SH-SY5Y (cell line): ENCODE measurements at regions not wholly inside any gene's neighbourhood (a gene's known extent, or its start where the extent isn't known, plus 50 kb on each side); places are given as distances from the start of the nearest gene placed in this dataset.

ENCODE experiments used
- GATA2 ChIP-seq: IDR thresholded peaks from 2 replicates; pipeline ENCODE4 v1.6.1; 2011; ENCODE audit warnings: mild to moderate bottlenecking, low read depth, low read length
- GATA3 ChIP-seq: IDR thresholded peaks from 2 replicates; pipeline ENCODE4 v1.6.1; 2011; ENCODE audit warnings: low read depth, mild to moderate bottlenecking, low read length, moderate library complexity

DNA sequence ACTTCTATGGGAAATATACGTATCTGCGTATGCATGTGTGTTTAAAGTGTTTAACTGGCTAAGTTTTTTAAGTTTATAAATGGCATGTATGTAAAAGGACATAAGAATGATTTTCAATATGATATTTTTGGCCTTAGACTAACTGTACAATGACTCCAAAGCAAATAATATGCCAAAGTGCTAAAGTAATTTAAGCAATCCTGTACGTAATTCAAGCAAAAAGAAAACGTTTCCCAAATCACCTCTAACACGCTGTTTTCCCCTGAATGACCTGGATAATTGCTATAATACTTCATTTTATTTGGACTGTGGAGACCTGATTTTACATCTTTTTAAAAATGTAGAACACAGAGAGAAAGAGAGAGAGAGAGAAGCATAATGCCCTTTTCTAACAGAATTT, 183.0 kb upstream of the HAND2 start:
- no peak for TF ChIP-seq GATA2
- TF ChIP-seq GATA3, result no peak

DNA sequence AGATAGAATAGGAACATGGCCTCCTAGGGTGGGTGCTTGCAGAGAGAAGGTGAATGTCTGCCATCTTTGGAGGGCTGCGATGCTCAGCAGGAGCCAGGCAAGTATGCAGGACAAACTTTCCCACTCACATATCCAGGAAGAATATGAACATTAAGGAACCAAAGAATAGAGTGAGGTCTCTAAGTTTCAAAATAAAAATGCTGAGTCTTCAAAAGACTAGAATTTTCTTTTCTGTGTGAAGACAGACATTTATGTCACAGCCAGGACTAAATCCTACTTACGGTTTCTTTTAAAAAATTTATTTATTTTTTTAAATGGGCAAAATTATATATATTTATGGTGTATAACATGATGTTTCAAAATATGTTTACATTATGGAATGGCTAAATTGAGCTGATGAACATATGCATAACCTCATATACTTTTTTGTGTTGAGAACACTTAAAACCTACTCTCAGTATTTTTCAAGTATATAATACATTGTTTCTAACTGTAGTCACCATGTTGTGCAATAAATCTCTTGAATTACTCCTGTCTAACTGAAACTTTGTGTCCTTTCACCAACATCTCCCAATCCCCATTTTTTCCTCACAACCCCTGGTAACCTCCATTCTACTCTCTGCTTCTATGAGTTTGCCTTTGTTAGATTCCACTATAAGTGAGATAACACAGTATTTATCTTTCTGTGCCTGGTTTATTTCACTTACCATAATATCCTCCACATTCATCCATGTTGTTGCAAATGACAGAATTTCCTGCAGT, 177.8 kb upstream of the HAND2 start:
- TF ChIP-seq GATA3 (no peak), GATA2 (no peak)

DNA sequence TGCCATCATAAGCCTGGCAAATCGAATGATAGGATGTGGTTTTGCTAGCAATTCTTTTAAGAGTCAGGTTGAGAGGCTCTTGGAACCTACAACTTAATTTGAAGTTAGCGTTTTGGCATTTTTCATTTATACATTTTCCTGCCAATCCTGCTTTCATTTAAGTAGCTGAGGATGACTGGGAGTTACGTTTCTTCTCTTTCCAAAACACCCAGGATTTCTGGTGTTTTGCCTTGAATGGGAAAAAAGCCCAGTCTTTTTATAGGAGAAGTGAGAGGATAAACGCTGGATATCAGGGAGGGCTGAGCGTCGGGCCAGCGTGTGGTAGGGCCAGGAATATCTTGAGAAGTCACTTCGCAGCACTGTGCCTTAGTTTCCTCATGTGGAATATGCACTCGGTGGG, 174.2 kb upstream of the HAND2 start:
- TF ChIP-seq GATA2 (no peak), GATA3 (no peak)

DNA sequence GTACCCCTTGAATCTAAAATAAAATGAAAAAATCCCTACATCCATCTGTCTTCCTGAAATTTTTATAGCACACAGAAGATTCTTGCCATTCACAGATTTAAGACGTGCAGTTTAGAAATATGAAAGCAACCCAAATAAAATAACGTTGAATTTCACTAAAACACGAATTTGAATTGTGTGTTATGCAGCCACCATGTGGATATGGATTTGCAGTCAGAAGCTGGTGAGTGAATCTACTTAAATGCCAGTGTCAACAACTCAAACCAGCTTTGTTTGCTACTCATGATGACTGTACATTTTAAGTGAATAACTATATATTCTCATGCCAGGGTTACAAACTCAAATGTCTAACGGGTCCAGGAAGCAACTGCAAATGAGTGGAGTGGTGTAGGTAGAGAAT, 173.0 kb upstream of the HAND2 start:
- TF ChIP-seq GATA3 (no peak), GATA2 (no peak)

DNA sequence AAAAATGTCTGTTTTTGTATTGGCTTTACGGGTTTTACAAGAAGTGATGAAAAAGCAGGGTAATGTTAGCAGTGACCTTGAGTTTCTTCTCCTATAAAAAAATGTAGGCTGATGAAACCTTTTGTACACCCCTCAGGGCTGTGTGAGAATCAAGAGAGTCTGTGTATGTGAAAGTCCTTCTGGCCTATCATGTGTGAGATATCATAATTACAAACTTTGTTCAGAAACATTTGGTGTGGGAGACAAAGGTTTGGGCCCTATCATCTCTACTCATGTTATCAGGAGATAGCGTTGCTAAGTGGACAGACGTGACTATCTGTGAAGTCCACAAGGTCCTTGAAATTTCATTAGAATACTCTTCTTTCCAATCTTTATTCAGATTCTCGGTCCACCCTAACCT, 170.6 kb upstream of the HAND2 start:
- TF ChIP-seq GATA3 (no peak), GATA2 (no peak)

DNA sequence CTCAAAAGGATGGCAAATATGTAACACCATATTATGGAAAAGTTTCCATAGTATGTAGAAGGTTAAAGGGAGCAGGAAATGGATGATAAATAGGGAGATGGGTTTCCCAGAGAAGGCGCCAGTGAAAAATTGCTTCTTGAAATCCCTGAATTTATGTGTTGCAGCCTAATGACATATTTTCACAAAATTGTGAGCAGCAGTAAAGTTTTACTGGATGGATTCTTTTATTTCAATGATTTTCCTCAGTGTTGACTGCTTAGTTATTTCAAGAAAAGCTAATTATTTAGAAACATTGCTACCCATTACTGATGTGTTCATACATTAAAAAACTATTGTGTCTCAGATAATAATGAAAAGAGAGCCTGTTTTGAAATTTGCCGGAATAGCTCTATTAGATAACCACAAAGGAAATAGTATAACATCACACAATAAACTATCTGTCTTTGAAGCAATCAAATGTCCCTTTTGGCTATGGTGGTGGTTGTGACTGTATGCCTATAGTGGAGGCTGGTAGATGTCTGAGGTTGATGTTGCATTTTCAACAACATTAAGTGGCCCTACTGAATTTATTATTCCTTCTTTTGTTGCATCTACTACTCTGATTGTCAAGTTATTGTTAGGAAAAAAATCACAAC, 169.9 kb upstream of the HAND2 start:
- TF ChIP-seq GATA2 (no peak), GATA3 (no peak)

DNA sequence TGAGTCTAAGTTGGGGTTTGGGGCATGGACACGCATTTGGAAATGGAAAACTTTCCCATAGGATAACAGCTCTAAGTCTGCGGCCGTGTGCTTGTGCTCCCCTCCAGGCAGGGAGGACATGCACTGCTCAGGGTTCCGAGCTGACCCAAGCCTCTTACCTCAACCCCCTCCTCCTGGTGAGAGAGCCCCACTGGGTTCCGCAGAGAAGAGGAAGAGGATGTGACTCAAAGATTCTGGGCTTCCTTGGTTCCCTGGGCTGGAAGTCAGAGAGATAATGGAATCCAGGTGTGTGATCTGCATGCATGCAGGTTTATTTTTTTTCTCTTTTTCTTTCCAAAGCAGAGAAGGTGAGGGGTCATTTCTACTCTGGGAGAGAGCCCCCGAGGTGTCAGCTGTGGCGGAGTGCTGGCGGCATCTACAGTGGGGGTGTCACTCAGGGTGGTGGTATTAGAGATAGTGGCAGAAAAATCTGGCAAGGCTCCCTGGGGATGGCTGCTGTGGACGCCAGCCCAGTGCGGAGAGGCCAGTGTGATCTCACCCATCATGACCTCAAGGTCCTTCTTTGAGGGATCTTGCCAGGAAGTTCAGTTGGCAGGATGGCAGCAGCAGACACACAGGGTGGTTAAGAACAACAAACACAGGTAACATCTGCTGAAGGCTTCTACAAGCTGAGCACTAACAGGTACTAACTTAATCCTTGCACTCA, 168.7 kb upstream of the HAND2 start:
- TF ChIP-seq GATA2, result no peak
- TF ChIP-seq GATA3, result no peak

DNA sequence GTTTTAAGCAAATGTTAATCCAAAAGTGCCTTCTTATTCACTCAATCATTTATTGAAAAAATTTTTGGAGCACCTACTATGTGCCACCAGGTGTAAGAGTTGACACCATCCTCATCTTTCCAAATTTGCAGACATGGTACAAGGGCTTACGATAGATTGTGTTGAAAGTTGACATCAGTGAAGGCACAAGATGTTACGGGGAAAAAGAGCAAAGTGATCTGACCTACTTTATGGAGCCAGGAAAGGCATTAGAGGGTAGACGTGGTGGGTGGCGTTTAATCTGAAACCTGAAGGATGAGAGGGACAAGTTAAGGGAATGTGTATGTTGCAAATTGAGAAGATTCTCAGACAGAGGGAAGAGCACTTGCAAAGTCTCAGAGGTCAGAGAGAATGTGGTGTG, 167.8 kb upstream of the HAND2 start:
- TF ChIP-seq GATA2 (no peak), GATA3 (no peak)

DNA sequence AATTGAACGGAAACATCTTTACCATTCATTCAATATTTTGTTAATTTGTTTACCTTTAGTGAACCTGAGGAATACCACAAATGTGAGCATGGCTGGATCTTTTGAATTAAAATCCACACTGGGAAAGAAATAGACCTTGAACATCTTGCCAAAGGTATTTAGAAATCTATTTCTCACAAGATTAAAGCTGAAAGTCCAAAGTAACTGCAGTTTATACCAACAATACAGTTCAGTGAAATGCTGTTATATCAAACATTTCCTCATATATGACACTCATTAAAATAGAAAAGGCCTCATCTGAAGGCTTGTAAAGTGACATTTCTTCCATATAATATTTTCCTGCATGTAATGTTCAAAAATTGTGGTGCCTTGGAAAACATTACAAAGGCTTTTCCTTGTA, 166.5 kb upstream of the HAND2 start:
- no peak for TF ChIP-seq GATA2
- TF ChIP-seq GATA3, result no peak

DNA sequence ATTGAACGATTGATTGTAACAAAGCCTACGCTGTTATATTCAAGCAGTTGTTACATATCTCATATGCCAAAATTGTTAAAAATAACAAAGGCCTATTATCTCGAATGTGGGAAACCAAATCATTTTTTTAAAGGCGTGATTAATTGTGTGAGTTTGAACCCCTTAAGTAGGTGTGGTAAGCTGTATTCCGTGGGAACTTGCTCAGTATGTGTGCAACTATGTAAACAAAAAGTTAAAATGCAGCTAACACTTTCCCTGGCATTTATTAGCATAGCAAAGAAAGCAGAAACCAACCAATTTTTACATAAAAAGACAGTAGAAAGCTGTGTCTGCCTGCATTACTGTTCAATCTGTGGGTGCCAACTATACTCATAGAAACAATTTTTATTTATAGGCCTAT, 166.0 kb upstream of the HAND2 start:
- TF ChIP-seq GATA2, result no peak
- no peak for TF ChIP-seq GATA3

DNA sequence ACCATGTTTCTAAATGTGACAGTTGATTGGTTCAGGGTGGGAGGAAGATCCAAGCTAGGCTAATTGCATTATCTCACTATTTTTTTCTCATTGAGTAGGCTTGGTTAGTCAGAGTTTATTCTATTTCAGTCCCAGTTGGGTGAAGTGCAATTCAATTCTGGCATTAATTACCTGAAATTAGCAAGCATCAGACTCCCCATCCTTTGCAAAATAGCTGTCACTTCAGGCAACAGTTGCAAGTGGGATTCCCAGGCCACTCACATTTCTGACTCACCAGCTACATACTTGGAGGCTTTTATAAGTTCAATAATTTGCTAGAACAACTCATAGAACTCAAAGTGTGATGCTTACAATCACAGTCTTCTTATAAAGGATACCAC, 155.8 kb upstream of the HAND2 start:
- TF ChIP-seq GATA2 (no peak), GATA3 (no peak)

DNA sequence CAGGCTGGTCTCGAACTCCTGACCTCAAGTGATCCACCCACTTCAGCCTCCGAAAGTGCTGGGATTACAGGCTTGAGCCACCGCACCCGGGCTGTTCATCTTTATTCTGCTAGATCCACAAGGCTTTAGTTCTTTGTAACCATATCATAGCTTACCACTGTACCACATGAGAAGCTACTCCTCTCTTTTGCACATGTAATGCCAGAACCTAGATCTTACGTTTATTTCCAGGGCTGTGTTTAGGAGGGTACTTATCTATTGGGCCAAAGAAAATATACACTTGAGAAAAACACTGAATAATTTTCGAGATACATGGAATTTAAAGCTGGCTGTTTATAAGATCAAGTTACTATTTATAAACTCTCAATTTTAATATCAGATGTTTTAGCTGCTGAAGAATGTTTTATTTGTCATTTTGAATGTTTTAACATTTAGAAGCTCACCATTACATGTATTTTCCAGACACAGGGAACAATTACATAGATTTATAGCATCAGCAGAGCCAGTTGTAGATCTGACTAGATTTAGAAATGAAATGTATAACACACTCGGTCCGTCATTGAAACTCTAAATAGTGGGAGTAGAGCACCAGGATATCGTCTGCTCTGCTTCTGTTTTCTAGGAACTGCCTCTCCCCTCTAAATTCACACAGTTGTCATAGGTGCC, 155.3 kb upstream of the HAND2 start:
- no peak for TF ChIP-seq GATA2
- no peak for TF ChIP-seq GATA3

DNA sequence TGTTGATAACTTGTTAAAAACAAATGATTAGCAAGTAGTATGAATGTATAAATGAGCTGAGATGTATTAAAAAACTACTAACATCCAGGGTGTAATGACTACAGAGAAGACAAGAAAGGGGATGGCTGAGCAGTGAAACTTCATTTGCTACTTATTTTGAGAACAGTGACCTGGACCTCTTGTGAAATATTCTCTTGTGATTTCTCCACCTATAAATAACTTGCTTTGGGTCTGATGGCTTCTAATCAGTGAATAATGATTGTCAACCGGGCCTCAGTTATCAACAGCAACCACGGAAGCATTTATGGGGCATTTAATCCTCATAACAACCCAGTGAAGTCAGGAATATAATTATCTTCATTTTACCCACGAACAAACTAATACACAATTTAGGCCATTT, 154.2 kb upstream of the HAND2 start:
- TF ChIP-seq GATA2, result no peak
- TF ChIP-seq GATA3, result no peak

DNA sequence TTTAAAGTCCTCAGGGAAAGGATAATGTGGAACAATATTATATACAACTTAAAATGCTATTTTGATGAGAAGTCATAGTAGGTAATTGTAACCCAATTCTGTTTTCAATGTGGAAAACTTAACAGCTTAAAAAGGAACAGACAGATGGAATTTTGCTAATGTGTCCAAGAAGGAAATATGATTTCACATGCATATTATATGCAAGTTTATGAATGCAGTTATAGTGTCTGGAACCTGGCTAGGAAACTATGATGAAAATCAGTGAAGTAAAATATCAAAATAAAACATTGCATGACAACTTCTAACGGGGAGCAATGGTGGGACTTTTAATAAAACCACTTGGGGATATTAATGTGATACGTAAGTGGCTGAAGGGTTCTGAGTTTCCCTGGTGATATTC, 152.6 kb upstream of the HAND2 start:
- TF ChIP-seq GATA3 (no peak), GATA2 (no peak)

DNA sequence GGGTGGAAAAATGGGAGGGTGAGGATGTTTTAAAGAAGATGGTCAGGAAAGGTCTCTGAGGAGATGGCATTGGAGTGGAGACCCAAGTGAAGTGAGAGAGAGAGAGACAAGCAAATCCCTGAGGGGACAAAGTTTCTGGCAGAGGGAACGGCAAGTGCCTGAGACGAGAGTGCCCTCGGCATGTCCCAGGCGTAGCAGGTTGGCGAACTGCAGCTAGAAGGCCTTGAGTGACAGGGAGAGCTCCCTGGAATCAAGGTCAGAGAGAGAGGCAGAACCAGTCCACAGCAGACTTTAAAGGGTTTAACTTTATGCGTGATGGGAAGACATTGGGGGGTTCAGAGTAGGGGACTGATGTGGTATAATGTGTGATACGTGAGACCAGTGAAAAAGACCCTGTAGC, 150.2 kb upstream of the HAND2 start:
- TF ChIP-seq GATA3 (no peak), GATA2 (no peak)
